CD4-positive, alpha-beta T cell treated with Interleukin-17A for 1 hour (primary cell): ENCODE measurements at regions not wholly inside any gene's neighbourhood (a gene's known extent, or its start where the extent isn't known, plus 50 kb on each side); places are given as distances from the start of the nearest gene placed in this dataset.
"Not testable (repeated sequence)": the region's sequence is repeated elsewhere in the genome, so short reads cannot be mapped to it uniquely, and the experiment has no call there.

ENCODE experiments used
- DNase-seq: peaks from one replicate; pipeline ENCODE4 v3.0.0-alpha.2; 2020

GRCh38 chr20:12130781-12131180, 213.1 kb downstream of the BTBD3 start:
- DNase-seq = no peak

GRCh38 chr20:12133553-12133952, 215.9 kb downstream of the BTBD3 start:
- DNase-seq = no peak

GRCh38 chr20:12145951-12146350, 228.3 kb downstream of the BTBD3 start:
- DNase-seq = not testable (repeated sequence)

- DNase-seq = no peak
Observed at GRCh38 chr20:12152996-12153395, 235.3 kb downstream of the BTBD3 start.

- no peak for DNase-seq
Observed at GRCh38 chr20:12153628-12154027, 235.9 kb downstream of the BTBD3 start.

- no peak for DNase-seq
Observed at GRCh38 chr20:12156252-12156651, 238.6 kb downstream of the BTBD3 start.

- DNase-seq = no peak
Observed at GRCh38 chr20:12159261-12159660, 241.6 kb downstream of the BTBD3 start.

GRCh38 chr20:12161734-12162133, 244.0 kb downstream of the BTBD3 start:
- DNase-seq = no peak

- DNase-seq = no peak
Observed at GRCh38 chr20:12166053-12166717, 248.5 kb downstream of the BTBD3 start.

GRCh38 chr20:12170406-12170805, 252.7 kb downstream of the BTBD3 start:
- no peak for DNase-seq

GRCh38 chr20:12171923-12172524, 254.3 kb downstream of the BTBD3 start:
- no peak for DNase-seq

GRCh38 chr20:12173347-12174012, 255.8 kb downstream of the BTBD3 start:
- no peak for DNase-seq

GRCh38 chr20:12175538-12175937, 257.8 kb downstream of the BTBD3 start:
- no peak for DNase-seq

- no peak for DNase-seq
Observed at GRCh38 chr20:12177657-12178293, 260.1 kb downstream of the BTBD3 start.

- no peak for DNase-seq
Observed at GRCh38 chr20:12179692-12180091, 262.0 kb downstream of the BTBD3 start.

GRCh38 chr20:12180107-12180661, 262.5 kb downstream of the BTBD3 start:
- no peak for DNase-seq

GRCh38 chr20:12198281-12198680, 280.6 kb downstream of the BTBD3 start:
- no peak for DNase-seq

- DNase-seq = no peak
Observed at GRCh38 chr20:12199703-12200102, 282.0 kb downstream of the BTBD3 start.

- DNase-seq = no peak
Observed at GRCh38 chr20:12201289-12201991, 283.7 kb downstream of the BTBD3 start.

GRCh38 chr20:12203399-12203798, 285.7 kb downstream of the BTBD3 start:
- no peak for DNase-seq

GRCh38 chr20:12203981-12204380, 286.3 kb downstream of the BTBD3 start:
- no peak for DNase-seq

- DNase-seq = no peak
Observed at GRCh38 chr20:12207875-12208274, 290.2 kb downstream of the BTBD3 start.

GRCh38 chr20:12210591-12210990, 292.9 kb downstream of the BTBD3 start:
- no peak for DNase-seq
